Type B pancreatic cell (in vitro differentiated cells): ENCODE measurements at regions not wholly inside any gene's neighbourhood (a gene's known extent, or its start where the extent isn't known, plus 50 kb on each side); places are given as distances from the start of the nearest gene placed in this dataset.

Experiments
- DNase-seq: peaks from one replicate; pipeline ENCODE4 v3.0.0; 2021; ENCODE audit warnings: mixed read lengths; ENCODE audit not compliant: unreplicated experiment; ENCODE audit errors: extremely low spot score
- H3K27ac Mint-ChIP-seq: 2 replicates; pipeline ENCODE4 v1.8.0; 2021; ENCODE audit warnings: mild to moderate bottlenecking, mixed read lengths
- H3K27me3 Mint-ChIP-seq: 2 replicates; pipeline ENCODE4 v1.8.0; 2021; ENCODE audit warnings: mixed read lengths
- H3K36me3 Mint-ChIP-seq: 2 replicates; pipeline ENCODE4 v1.8.0; 2021; ENCODE audit warnings: mixed read lengths
- H3K4me1 Mint-ChIP-seq: one replicate; pipeline ENCODE4 v1.8.0; 2021; ENCODE audit warnings: mixed read lengths; ENCODE audit not compliant: unreplicated experiment
- H3K4me3 Mint-ChIP-seq: 2 replicates; pipeline ENCODE4 v1.8.0; 2021; ENCODE audit warnings: mild to moderate bottlenecking, mixed read lengths
- H3K9me3 Mint-ChIP-seq: 2 replicates; pipeline ENCODE4 v1.8.0; 2021; ENCODE audit warnings: mixed read lengths
- TF ChIP-seq, protein P1 (sequence below): fragments of 200-600 bp; sonication (generic); conservative IDR thresholded peaks from 2 replicates; pipeline ENCODE4 v1.5.0; 2021; ENCODE audit warnings: antibody characterized with exemption, mild to moderate bottlenecking

DNA sequence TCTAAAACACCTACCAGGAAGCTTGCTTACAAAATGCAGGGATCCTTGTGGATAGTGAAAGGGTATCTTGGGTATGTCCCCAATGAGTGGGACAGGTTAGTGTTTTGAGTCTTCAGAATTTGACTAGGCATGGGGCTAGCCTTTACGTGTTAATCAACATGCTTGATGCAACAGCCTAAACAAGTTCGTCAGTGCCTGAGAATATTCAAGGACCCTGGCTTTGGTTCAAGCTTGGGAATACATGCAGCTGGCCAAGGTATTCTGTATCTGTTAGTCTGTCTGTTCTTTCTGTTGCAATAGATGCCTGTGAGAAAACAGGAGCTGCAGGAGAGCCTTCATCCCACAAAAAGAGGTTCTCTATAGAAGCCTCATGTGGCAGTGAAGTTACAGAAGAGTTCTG lies 149.5 kb downstream of the CCNG2 start:
- TF ChIP-seq, protein P1, sequence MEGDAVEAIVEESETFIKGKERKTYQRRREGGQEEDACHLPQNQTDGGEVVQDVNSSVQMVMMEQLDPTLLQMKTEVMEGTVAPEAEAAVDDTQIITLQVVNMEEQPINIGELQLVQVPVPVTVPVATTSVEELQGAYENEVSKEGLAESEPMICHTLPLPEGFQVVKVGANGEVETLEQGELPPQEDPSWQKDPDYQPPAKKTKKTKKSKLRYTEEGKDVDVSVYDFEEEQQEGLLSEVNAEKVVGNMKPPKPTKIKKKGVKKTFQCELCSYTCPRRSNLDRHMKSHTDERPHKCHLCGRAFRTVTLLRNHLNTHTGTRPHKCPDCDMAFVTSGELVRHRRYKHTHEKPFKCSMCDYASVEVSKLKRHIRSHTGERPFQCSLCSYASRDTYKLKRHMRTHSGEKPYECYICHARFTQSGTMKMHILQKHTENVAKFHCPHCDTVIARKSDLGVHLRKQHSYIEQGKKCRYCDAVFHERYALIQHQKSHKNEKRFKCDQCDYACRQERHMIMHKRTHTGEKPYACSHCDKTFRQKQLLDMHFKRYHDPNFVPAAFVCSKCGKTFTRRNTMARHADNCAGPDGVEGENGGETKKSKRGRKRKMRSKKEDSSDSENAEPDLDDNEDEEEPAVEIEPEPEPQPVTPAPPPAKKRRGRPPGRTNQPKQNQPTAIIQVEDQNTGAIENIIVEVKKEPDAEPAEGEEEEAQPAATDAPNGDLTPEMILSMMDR, result no peak
- H3K27ac Mint-ChIP-seq, result no peak overlapping the region
- H3K4me3 Mint-ChIP-seq, result no peak overlapping the region
- H3K27me3 Mint-ChIP-seq, result no peaks in the 10 kb centered on the region
- no peaks in the 10 kb centered on the region for H3K36me3 Mint-ChIP-seq
- no peak for DNase-seq
- peaks cover 5% of the 10 kb centered on the region for H3K9me3 Mint-ChIP-seq
- peaks cover 4% of the 10 kb centered on the region for H3K4me1 Mint-ChIP-seq

DNA sequence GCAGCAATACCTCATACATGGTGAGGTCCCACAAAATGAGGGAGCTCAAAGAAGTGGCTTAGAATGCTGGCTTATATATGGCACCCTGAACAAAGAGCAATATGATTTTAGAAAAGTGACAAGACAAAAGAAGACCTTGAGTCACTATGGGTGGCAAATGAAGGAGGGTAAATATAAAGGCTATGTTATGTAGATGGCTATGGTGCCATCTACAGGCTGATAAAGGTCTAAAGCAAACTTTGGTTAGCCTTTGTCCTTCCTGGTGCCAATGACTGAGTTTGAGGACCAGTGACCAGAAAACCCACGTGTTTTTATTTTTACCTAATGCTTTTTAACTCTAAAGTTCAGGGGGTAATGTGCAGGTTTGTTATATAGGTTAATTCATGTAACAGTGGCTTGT lies 151.8 kb downstream of the CCNG2 start:
- no peaks in the 10 kb centered on the region for H3K36me3 Mint-ChIP-seq
- no peak overlapping the region for H3K4me3 Mint-ChIP-seq
- peaks cover 4% of the 10 kb centered on the region for H3K4me1 Mint-ChIP-seq
- no peak overlapping the region for H3K27ac Mint-ChIP-seq
- H3K27me3 Mint-ChIP-seq, result peaks cover 5% of the 10 kb centered on the region
- DNase-seq, result no peak
- TF ChIP-seq, protein P1, result peak; percentile 67
- H3K9me3 Mint-ChIP-seq, result no peaks in the 10 kb centered on the region

DNA sequence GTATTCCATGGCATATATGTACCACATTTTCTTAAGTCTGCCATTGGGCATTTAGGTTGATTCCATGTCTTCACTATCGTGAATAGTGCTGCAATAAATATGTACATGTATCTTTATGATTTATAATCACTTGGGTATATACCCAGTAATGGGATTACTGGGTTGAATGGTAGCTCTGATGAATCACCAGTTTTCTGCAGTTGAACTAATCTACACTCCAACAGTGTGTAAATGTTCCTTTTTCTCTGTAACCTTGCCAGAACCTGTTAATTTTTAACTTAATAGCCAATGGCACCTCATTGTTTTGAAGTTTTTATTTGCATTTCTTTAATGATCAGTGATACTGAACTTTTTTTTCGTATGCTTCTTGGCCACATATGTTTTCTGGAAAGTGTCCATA lies 152.5 kb downstream of the CCNG2 start:
- no peak overlapping the region for H3K4me3 Mint-ChIP-seq
- no peak overlapping the region for H3K27ac Mint-ChIP-seq
- no peaks in the 10 kb centered on the region for H3K36me3 Mint-ChIP-seq
- H3K4me1 Mint-ChIP-seq, result peaks cover 4% of the 10 kb centered on the region
- TF ChIP-seq, protein P1, result no peak
- DNase-seq, result no peak
- H3K9me3 Mint-ChIP-seq, result no peaks in the 10 kb centered on the region
- peaks cover 5% of the 10 kb centered on the region for H3K27me3 Mint-ChIP-seq

DNA sequence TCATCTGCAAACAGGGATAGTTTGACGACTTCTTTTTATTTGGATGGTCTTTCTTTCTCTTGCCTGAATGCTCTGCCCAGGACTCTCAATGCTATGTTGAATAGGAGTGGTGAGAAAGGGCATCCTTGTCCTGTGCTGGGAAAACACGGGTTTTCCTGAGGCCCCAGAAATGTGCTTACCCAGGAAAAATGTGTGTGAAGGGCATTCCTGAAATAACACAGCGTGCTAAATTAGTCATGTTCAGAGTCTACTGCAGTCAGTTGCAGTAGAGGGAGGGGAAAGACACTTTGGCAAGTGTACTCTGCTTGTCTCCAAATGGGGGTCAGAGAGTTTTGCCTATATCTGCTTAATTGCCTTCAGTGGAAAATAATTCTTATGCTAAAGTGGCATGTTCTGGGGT lies 153.9 kb downstream of the CCNG2 start:
- H3K36me3 Mint-ChIP-seq, result no peaks in the 10 kb centered on the region
- H3K27me3 Mint-ChIP-seq, result peaks cover 5% of the 10 kb centered on the region
- H3K4me3 Mint-ChIP-seq, result no peak overlapping the region
- H3K9me3 Mint-ChIP-seq, result no peaks in the 10 kb centered on the region
- H3K27ac Mint-ChIP-seq, result no peak overlapping the region
- DNase-seq, result no peak
- TF ChIP-seq, protein P1, result no peak
- peaks cover 4% of the 10 kb centered on the region for H3K4me1 Mint-ChIP-seq

DNA sequence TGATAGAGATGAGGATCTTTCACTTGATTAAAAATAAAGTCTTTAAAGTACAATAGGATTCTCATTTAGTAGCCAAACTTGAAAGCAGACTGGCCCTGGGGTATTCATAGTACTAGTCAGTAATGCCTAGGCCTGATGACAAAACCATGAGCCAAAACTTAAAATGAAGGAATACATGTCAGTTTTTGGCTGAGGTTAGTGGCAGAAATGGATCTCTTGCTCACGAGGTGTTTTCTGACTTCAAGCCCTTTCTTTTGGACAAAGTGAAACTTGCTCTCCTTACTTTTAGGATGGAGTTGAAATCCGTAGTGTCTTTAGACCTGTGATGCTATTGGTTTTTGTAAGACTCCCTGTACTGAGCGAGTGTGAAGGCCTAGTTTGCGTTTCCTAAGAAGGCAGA lies 157.7 kb downstream of the CCNG2 start:
- TF ChIP-seq, protein P1, result no peak

DNA sequence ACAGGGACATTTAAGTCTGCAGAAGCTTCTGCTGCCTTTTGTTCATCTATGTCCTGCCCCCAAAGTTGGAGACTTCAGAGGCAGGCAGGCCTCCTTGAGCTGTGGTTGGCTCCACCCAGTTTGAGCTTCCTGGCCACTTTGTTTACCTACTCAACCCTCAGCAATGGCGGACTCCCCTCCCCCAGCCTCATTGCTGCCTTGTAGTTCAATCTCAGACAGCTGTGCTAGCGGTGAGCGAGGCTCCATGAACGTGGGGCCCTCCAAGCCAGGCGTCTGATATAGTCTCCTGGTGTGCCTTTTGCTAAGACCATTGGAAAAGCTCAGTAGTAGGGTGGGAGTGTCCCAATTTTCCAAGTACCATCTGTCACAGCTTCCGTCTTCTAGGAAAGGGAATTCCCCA lies 170.1 kb downstream of the CCNG2 start:
- TF ChIP-seq, protein P1, result no peak
- Mint-ChIP-seq H3K36me3 (no peaks in the 10 kb centered on the region), H3K27me3 (peaks cover 34% of the 10 kb centered on the region), H3K4me3 (no peak overlapping the region), H3K9me3 (peaks cover 5% of the 10 kb centered on the region), H3K4me1 (no peaks in the 10 kb centered on the region), H3K27ac (no peak overlapping the region)
- no peak for DNase-seq

More for the DNA sequence above, 157.7 kb downstream of the CCNG2 start:
- Mint-ChIP-seq H3K4me3 (no peak overlapping the region), H3K36me3 (no peaks in the 10 kb centered on the region), H3K27ac (no peak overlapping the region), H3K27me3 (peaks cover 7% of the 10 kb centered on the region), H3K4me1 (peaks cover 4% of the 10 kb centered on the region), H3K9me3 (peaks cover 4% of the 10 kb centered on the region)
- no peak for DNase-seq
